ENCODE measurements at regions not wholly inside any gene's neighbourhood (a gene's known extent, or its start where the extent isn't known, plus 50 kb on each side); places are given as distances from the start of the nearest gene placed in this dataset.

GRCh38 chr21:28421716-28422524 is 570.8 kb downstream of the LTN1 start:
- FAIRE-seq (no peak), DNase-seq (ENCODE audit: insufficient read length, low spot score) (no peak)
- TF ChIP-seq, protein P1, sequence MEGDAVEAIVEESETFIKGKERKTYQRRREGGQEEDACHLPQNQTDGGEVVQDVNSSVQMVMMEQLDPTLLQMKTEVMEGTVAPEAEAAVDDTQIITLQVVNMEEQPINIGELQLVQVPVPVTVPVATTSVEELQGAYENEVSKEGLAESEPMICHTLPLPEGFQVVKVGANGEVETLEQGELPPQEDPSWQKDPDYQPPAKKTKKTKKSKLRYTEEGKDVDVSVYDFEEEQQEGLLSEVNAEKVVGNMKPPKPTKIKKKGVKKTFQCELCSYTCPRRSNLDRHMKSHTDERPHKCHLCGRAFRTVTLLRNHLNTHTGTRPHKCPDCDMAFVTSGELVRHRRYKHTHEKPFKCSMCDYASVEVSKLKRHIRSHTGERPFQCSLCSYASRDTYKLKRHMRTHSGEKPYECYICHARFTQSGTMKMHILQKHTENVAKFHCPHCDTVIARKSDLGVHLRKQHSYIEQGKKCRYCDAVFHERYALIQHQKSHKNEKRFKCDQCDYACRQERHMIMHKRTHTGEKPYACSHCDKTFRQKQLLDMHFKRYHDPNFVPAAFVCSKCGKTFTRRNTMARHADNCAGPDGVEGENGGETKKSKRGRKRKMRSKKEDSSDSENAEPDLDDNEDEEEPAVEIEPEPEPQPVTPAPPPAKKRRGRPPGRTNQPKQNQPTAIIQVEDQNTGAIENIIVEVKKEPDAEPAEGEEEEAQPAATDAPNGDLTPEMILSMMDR (IDR thresholded peaks at IDR 0.05; ENCODE audit: insufficient read depth, missing control alignments), result no peak

DNA sequence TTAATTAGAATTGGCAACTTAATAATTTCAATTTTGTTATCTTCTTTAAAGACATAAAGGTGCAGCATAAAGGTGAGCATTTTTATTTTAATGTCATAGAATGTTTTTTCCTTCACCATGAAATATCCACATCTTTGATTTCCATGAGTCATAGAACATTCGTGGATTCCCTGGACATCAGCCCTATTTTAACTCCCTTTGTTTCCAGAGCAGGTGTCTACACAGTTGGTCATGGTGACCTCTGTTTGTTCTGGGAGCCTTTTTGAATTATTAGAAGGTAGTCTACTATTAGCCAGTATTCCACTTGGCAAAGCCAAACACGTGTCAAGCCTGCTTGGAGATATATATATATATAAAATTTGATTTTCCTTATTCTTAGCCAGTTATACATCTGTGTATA is 572.9 kb downstream of the LTN1 start:
- no peak for FAIRE-seq
- TF ChIP-seq, protein P1 (IDR thresholded peaks at IDR 0.05; ENCODE audit: insufficient read depth, missing control alignments), result no peak
- DNase-seq (ENCODE audit: insufficient read length, low spot score), result no peak

DNA sequence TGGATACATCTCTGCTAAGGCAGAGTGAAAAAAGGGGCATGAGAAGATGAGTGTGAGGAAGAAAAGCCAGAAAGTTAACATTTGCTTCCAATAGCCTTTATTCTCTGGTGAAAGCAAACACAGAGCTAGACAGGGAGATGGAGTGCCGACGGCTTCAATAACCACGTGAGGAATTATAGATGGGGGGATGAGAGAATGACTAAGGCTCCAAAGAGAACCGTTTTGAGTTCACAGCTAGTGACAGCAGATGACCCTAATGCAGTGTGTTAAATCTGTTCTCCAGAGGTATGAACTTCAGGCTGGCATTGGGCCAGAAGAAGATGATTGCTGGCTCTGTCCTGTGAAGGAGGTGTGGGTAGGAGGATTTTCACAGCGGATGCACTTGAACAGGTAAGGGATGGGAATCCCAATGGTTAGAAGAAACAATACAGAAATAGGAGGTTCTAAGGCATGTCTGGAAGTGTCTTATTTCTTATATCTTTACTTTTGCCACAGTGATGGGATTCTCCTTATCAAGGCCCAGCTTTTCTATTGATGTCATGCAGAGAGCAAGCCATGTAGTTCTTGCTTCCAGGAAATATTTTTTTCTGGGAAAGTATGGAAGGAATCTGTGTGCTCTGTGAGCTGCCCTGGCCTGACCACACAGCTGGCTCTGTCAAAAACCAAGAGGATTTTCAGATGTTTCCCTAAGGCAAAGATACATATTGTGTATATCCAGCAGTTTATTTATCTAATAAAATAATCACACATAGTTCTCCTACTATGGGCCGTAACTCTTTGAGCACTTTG is 573.8 kb downstream of the LTN1 start:
- TF ChIP-seq, protein P1 (IDR thresholded peaks at IDR 0.05; ENCODE audit: insufficient read depth, missing control alignments), result no peak
- FAIRE-seq, result no peak

GRCh38 chr21:28410256-28410655 is 582.4 kb downstream of the LTN1 start:
- TF ChIP-seq, protein P1 (IDR thresholded peaks at IDR 0.05; ENCODE audit: insufficient read depth, missing control alignments), result no peak
- no peak for FAIRE-seq
- DNase-seq (ENCODE audit: insufficient read length, low spot score), result no peak

More for the DNA sequence above, 573.8 kb downstream of the LTN1 start:
- no peak for DNase-seq (ENCODE audit: insufficient read length, low spot score)

GRCh38 chr21:28402616-28402989 is 590.1 kb downstream of the LTN1 start:
- DNase-seq (ENCODE audit: insufficient read length, low spot score), result no peak
- no peak for FAIRE-seq
- TF ChIP-seq, protein P1 (IDR thresholded peaks at IDR 0.05; ENCODE audit: insufficient read depth, missing control alignments), result no peak

GRCh38 chr21:28397040-28397439 is 595.6 kb downstream of the LTN1 start:
- TF ChIP-seq, protein P1 (IDR thresholded peaks at IDR 0.05; ENCODE audit: insufficient read depth, missing control alignments), result no peak
- FAIRE-seq (no peak), DNase-seq (ENCODE audit: insufficient read length, low spot score) (no peak)

DNA sequence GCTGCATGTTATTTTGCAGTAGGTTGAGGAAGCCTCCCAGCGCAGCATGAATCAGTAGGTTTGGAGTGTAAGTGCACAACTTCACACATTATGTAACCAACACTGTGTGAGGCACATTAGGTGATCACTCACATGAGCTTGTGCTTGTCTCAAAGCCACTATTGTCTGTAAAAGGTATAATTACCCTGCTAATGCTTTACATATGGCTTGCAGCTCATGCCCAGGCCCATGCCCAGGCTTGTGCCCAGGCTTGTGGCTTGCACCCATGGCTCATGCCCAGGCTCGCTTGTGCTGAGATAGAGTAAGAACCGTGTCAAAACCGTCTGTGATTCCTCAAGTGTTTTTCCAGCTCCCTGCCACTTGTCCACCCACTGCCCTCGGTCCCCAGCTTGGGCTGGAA is 596.3 kb downstream of the LTN1 start:
- no peak for FAIRE-seq
- DNase-seq (ENCODE audit: insufficient read length, low spot score), result no peak
- TF ChIP-seq, protein P1 (IDR thresholded peaks at IDR 0.05; ENCODE audit: insufficient read depth, missing control alignments), result no peak

All from D721Med (cell line).